ENCODE measurements at regions not wholly inside any gene's neighbourhood (a gene's known extent, or its start where the extent isn't known, plus 50 kb on each side); places are given as distances from the start of the nearest gene placed in this dataset.
"Not testable (repeated sequence)": the region's sequence is repeated elsewhere in the genome, so short reads cannot be mapped to it uniquely, and the experiment has no call there.

- no peaks in the 10 kb centered on the region for H3K79me2 ChIP-seq (ENCODE audit: insufficient read depth, low read length)
- DNase-seq (ENCODE audit: insufficient read length, low spot score, missing footprints) = no peak
- H3K36me3 ChIP-seq (ENCODE audit: insufficient read depth, low read length) = no peaks in the 10 kb centered on the region
- no peak overlapping the region for H3K4me2 ChIP-seq (ENCODE audit: insufficient read depth, low read length)
- H3K27me3 ChIP-seq (ENCODE audit: insufficient read depth, low read length) = no peaks in the 10 kb centered on the region
- no peaks in the 10 kb centered on the region for H3K4me1 ChIP-seq (ENCODE audit: insufficient read depth, low read length)
- no peak overlapping the region for H3K27ac ChIP-seq (ENCODE audit: low read depth, low read length)
- H4K20me1 ChIP-seq (ENCODE audit: insufficient read depth, low read length) = no peaks in the 10 kb centered on the region
- H3K4me3 ChIP-seq (ENCODE audit: insufficient read depth, low read length) = no peak overlapping the region
- H2AFZ ChIP-seq (ENCODE audit: low read length) = no peak overlapping the region
- H3K9me3 ChIP-seq (ENCODE audit: low read depth, low read length) = no peaks in the 10 kb centered on the region
- TF ChIP-seq CTCF (IDR thresholded peaks at IDR 0.05; ENCODE audit: extremely low read depth, low read depth, low read length) = no peak
These were observed 437.5 kb upstream of the FGF16 start for GRCh38 chrX:77009691-77010090.

- no peaks in the 10 kb centered on the region for H3K9me3 ChIP-seq (ENCODE audit: low read depth, low read length)
- no peak overlapping the region for H3K4me2 ChIP-seq (ENCODE audit: insufficient read depth, low read length)
- no peaks in the 10 kb centered on the region for H4K20me1 ChIP-seq (ENCODE audit: insufficient read depth, low read length)
- no peaks in the 10 kb centered on the region for H3K27me3 ChIP-seq (ENCODE audit: insufficient read depth, low read length)
- H3K79me2 ChIP-seq (ENCODE audit: insufficient read depth, low read length) = no peaks in the 10 kb centered on the region
- H3K27ac ChIP-seq (ENCODE audit: low read depth, low read length) = no peak overlapping the region
- H3K36me3 ChIP-seq (ENCODE audit: insufficient read depth, low read length) = no peaks in the 10 kb centered on the region
- H2AFZ ChIP-seq (ENCODE audit: low read length) = no peak overlapping the region
- no peaks in the 10 kb centered on the region for H3K4me1 ChIP-seq (ENCODE audit: insufficient read depth, low read length)
- DNase-seq (ENCODE audit: insufficient read length, low spot score, missing footprints) = no peak
- TF ChIP-seq CTCF (IDR thresholded peaks at IDR 0.05; ENCODE audit: extremely low read depth, low read depth, low read length) = no peak
- H3K4me3 ChIP-seq (ENCODE audit: insufficient read depth, low read length) = no peak overlapping the region
These were observed 432.5 kb upstream of the FGF16 start for GRCh38 chrX:77014377-77015372.

GRCh38 chrX:77017093-77017492 lies 430.1 kb upstream of the FGF16 start:
- TF ChIP-seq CTCF (IDR thresholded peaks at IDR 0.05; ENCODE audit: extremely low read depth, low read depth, low read length) = no peak
- Histone ChIP-seq H3K27ac (ENCODE audit: low read depth, low read length) (no peak overlapping the region), H3K27me3 (ENCODE audit: insufficient read depth, low read length) (no peaks in the 10 kb centered on the region), H2AFZ (ENCODE audit: low read length) (no peak overlapping the region), H3K79me2 (ENCODE audit: insufficient read depth, low read length) (no peaks in the 10 kb centered on the region), H3K9me3 (ENCODE audit: low read depth, low read length) (no peaks in the 10 kb centered on the region), H3K4me1 (ENCODE audit: insufficient read depth, low read length) (no peaks in the 10 kb centered on the region), H3K4me3 (ENCODE audit: insufficient read depth, low read length) (no peak overlapping the region), H3K4me2 (ENCODE audit: insufficient read depth, low read length) (no peak overlapping the region), H3K36me3 (ENCODE audit: insufficient read depth, low read length) (no peaks in the 10 kb centered on the region), H4K20me1 (ENCODE audit: insufficient read depth, low read length) (no peaks in the 10 kb centered on the region)
- no peak for DNase-seq (ENCODE audit: insufficient read length, low spot score, missing footprints)

- H3K4me2 ChIP-seq (ENCODE audit: insufficient read depth, low read length); H3K4me1 ChIP-seq (ENCODE audit: insufficient read depth, low read length); H3K36me3 ChIP-seq (ENCODE audit: insufficient read depth, low read length); DNase-seq (ENCODE audit: insufficient read length, low spot score, missing footprints); H3K27me3 ChIP-seq (ENCODE audit: insufficient read depth, low read length); H3K4me3 ChIP-seq (ENCODE audit: insufficient read depth, low read length); H4K20me1 ChIP-seq (ENCODE audit: insufficient read depth, low read length); H3K79me2 ChIP-seq (ENCODE audit: insufficient read depth, low read length); H2AFZ ChIP-seq (ENCODE audit: low read length); H3K9me3 ChIP-seq (ENCODE audit: low read depth, low read length); H3K27ac ChIP-seq (ENCODE audit: low read depth, low read length): not testable (repeated sequence)
These were observed 400.9 kb upstream of the FGF16 start for GRCh38 chrX:77046180-77046810.

Measured in osteoblast (primary cell).